Fibroblast of skin of back (primary cell): ENCODE measurements at regions not wholly inside any gene's neighbourhood (a gene's known extent, or its start where the extent isn't known, plus 50 kb on each side); places are given as distances from the start of the nearest gene placed in this dataset.

ENCODE experiments used
- DNase-seq: peaks from one replicate; pipeline ENCODE4 v3.0.0-alpha.2; 2013

- DNase-seq = peak; percentile 43
These were observed 401.2 kb downstream of the TLL1 start for GRCh38 chr4:166274136-166274761.

DNA sequence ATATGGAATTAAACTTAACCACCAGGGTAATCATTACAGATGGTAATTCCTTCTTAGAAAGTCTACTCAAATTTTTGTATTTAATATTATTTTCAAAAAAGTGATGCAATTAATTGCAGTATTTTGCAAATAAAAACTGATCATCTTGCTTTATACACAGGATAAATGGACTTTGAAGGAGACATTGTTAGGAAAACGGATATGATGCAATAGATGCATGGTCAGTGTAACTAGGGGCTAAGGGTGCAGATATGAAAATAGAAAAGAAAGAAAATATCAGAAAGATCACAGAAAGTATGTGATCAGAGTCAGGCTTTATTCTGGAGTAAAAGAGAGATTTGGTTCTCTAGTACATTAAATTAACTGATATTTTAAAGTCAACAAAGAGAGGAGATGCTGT is 401.7 kb downstream of the TLL1 start:
- DNase-seq = no peak

DNA sequence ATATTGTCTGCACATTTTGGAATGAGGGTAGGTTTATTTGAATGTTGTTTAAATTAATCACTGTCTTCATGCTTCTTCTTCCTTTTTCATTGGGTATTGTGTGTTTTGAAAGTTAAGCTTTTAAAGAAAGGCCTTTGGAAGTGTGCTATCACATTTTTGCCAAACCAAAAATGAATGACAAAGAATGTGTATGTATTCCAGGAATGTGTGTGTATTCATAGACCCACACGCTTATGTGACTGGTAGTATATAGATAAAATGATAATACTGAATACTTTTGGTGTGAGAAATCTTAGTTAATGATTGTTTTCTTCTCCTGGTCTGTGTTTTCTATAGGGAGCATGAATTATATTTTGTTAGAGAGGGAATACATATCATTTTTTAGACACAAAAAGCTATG is 404.4 kb downstream of the TLL1 start:
- peak; percentile 91 for DNase-seq

GRCh38 chr4:166277853-166278252 is 404.8 kb downstream of the TLL1 start:
- DNase-seq = peak; percentile 45

DNA sequence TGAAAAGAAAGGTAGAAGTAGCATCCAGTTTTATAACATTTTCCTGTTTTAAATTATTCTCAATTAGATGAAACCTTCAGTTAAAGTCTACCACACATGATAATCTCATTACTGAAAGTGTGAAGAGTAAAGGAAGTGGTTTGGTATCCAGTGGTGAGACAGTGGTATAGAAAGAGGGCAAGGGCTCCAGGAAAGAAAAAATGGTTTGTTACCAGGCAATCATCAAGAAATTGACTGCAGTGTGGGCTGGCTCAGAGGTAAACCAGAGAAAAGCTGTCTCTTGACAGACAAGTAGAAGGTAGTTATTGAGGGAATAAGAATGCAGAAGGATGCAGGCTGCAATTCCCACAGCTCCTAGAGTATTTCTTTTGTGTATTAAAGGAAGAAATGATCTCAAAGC is 406.2 kb downstream of the TLL1 start:
- no peak for DNase-seq

- DNase-seq = no peak
These were observed 407.6 kb downstream of the TLL1 start for GRCh38 chr4:166280642-166281041.

DNA sequence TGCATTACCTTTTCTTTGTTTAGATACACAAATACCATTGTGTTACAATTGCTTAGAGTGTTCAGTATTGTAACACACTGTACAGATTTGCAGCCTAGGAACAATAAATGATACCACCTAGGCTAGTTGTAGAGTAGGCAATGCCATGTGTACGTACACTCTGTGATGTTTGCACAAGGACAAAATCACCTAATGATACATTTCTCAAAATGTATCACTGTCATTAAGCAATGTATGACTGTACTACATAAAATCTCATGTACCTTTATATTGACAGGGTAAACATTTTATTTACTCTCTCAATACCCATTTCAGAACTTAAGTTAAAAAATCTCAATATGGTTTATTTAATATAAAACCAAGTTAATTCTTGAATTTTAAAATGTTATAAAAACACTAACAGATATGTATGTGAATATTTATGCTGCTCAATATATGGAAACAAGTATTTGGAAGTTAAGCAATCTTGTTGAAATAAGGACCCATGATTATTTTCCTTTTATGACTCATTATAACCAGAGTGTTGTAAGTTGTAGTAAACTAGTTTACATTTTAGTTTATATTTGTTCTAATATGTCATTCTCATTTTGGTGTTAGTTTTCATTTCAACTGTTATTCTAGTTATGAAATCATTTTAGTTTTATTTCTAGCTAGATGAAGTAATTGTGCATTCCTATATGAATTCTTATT is 409.2 kb downstream of the TLL1 start:
- no peak for DNase-seq

DNA sequence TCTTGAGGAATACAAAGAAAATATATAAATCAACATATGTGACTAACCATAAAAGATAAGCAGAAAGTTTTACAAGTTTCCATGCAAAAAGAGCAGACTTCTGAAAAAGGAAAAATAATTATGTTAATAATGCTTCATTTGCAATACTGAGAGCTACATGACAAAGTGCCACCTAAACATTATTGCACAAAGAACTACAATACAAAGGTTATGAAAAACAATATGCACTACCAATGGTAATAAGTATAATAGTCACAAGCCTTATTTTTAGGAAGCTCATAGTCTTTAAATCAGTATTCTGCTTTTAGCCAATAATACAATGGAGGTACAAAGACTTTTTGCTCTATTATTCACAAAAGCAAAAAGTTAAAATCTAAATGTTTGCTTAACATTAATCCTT is 411.2 kb downstream of the TLL1 start:
- no peak for DNase-seq

- DNase-seq = no peak
These were observed 417.4 kb downstream of the TLL1 start for GRCh38 chr4:166290426-166290825.

DNA sequence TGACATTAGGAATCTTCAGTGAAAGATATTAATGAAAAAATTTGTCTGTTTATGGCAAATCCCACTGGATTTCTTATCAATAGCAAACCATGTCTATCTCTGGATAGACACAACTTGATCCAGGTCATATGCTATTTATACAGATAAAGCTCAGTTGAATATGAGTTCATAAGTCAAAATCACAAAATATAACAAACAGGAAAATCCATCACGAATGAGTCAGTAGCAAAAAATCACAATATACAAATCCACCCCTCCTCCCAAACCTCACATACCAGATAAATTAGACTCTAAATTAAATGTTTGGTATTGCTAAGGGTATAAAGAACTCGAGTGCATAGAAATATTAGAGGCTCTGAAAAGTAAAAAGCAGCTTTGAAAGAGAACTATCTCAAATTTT is 420.5 kb downstream of the TLL1 start:
- DNase-seq = peak; percentile 75

DNA sequence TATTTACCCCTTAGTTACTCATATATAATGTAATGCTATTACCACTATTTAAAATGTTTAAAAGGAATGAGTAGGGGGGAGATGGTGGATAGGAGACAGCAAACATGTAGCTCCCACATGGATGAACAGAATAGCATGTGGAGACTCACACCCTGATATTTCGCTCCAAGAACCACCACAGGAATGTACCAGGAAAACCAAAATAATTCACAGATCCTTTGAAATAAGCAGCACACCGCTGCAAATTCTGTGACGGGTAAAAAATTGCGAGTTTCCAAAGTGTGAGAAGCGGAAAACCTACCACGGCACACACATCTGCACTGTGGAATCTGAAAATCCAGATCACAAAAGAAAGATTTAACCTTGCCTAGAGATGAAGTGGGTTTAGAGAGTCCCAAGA is 428.2 kb downstream of the TLL1 start:
- DNase-seq = peak; percentile 72

- DNase-seq = no peak
These were observed 435.6 kb downstream of the TLL1 start for GRCh38 chr4:166308647-166309046.

DNA sequence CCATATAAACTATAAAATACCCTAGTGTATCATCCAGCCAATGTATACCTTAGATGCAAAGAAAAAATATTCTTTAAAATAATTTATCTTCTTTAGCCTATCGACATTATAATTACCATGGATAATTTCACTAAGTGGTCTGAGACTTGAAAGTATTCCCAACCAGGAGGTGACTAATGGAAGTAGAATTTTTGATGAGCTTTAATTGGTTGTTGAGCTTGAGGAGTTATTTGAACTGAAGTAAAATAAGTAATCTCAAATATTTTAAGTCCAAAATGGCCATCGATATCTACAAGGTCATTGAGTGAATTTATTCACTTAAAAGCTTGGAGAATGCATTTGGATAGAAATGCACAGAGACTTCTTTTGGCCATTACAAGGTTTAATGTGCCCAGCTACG is 436.2 kb downstream of the TLL1 start:
- no peak for DNase-seq

DNA sequence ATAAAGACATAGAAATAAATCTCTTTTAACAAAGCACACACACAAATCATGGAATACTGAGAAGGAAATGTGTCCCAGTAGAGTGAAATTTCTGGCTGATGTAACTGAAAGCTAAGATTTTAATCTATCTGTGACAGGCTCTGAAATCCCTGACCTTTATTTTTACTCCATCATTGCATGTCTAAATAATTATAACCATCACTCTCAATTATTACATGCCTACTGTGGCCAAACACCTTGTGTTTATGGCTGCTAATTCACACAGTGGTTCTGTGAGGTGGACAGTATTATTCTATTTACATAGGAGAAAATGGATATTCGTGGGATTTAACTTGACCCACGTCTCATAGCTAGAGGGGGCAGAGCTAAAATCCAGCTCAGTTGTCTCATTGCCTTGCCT is 438.1 kb downstream of the TLL1 start:
- DNase-seq = no peak

DNA sequence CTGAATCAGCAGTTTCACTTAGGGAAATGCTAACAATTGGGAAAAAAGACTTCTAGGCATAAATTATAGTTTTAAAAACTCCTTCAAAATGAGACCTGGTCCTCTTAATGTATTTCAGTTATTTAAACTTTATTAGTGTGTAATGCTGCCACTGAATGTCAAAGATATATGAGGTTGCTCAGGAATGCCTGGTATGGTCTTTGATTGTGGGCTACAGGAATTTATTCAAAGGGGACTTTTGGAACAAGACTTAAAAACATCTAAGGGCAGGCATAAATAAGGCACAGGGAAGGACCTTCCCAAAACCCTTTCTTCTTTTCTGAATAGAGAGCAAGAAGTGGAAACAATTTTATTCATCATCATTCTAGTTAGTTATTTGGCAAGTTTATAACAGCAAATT is 439.1 kb downstream of the TLL1 start:
- DNase-seq = peak; percentile 70

DNA sequence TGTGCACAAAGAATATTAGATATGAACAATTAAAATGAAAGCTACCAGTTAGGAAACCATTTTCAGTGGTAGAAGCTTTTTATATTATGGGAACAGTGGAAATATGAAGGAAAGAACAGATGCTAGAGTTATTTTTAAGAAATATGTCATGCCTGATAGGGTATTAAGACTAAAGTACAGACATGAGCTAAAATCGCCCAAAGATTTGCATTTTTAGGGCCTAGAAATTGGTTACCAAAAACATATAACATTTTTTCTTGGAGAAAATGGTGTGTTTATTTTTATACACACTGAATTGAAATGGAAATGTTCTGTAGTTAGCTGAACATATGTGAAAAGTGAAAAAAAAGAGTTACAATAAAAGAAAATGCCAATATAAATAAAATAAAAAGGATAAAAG is 441.9 kb downstream of the TLL1 start:
- no peak for DNase-seq

DNA sequence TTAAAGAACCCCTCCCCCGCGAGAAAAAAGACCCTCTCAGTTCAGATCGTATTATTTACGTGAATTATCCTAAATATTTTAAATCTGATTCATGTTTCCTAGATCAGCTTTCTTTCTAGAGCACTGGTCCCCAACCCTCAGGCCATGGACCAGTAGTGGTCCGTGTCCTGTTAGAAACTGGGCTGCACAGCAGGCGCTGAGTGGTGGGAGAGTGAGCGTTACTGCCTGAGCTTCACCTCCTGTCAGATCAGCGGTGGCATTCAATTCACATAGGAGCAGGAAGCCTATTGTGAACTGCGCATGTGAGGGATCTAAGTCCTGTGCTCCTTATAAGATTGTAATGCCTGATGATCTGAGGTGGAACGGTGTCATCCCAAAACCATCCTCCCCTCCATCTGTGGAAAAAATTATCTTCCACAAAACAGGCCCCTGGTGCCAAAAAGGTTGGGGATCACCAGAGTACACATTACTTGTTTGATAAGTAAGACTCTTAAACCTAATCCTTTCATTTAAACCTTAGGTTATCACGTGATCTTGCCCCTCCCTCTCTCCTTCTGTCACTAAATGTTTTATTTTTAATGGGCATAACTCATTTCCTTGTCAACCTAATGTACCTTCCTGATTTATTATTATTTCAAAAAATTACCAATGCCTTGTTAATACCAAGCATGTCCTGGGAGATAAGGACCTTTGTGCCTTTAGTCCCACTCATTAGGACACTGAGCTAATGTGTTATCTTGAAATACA is 442.9 kb downstream of the TLL1 start:
- no peak for DNase-seq

DNA sequence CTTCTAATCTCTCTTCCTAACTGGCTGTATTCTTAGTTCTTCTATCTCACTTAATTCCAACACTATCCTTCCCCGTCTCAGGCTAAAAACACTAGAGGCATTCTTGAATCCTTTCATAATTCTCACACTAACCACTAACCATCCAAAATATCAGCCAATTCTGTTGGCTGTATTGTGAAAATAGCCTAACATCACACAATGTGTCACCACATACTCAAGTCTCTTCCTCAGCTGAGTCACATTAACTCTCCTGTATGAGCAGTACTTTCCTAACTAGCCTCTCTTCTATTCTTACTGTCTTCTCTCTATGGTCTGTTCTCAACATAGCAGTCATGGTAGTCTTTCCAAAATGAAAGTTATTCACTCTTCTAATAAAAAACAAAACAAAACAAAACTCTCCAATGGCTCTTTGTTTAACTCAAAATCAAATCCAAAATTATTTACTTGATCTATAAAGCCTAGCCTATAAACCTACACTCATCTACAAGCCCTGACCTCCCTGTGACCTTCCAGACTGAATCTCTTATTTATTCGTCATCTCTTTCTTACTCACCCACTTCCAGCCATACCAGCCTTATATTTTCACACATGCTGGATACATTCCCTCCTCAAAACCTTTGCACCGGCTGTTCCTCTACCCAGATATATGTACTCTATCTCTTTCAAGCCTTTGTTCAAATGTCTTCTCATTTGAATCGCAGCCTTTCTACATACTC is 445.9 kb downstream of the TLL1 start:
- DNase-seq = peak; percentile 94

DNA sequence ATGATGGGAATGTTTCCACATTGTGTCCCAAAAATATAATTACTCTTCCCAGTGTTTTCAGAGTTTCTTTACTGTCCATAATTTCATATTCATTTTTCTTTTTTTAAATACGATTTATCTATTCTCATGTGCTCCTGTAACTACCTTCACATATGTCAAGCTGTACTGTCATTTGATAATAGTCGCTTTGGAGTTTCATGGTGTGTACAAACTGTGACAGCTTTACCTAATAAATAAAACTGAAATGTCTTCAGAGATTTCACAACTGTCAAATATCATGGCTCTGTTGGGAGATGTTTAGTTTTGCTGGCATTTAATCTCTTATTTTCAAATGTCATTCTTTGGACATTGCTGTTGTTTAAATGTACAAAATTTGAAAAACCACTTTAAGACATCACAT is 450.2 kb downstream of the TLL1 start:
- no peak for DNase-seq

DNA sequence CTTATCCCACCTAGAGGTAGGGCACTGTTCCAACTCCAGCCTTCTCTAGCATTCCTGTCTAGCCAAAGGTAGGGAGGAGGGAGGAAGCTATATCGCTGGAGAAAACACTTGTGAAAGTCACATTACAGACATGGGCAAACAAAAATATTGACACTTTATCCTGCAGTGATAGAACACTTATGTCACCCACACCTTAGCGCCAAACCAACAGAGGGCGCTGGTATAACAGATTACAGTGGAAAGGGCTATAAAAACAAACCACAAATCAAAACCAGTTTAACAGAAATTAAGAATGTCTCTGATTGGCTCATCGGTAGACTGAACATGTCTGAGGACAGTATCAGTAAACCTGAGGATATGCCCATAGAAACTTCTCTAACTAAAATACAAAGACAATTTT is 451.3 kb downstream of the TLL1 start:
- peak; percentile 33 for DNase-seq

GRCh38 chr4:166335256-166335938 is 462.4 kb downstream of the TLL1 start:
- no peak for DNase-seq

DNA sequence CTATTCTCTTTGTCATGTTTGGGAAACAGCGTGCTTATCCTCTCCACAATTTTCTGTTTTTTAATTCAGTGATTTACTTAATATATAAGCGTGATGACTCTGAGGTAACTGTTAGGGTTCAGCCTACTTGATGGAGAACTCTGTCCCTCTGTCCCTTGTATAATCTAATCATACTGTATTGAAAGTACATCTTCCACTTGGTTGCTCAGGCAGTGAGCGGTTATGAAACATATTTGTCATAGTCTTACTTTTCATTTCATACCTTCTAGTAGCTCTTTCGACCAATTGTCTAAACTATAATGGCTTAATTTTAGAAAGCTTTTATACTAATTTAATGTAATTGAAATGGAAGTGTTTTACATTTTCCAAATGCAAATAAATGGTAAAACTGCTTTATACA is 469.0 kb downstream of the TLL1 start:
- DNase-seq = no peak

GRCh38 chr4:166363198-166363597 is 490.2 kb downstream of the TLL1 start:
- no peak for DNase-seq
